SK-N-SH (cell line): ENCODE measurements at regions not wholly inside any gene's neighbourhood (a gene's known extent, or its start where the extent isn't known, plus 50 kb on each side); places are given as distances from the start of the nearest gene placed in this dataset.

Source experiments
- CTCF ChIA-PET: fragments of 300-600, 350-600 bp; formaldehyde crosslinking; extraction: SDS; loops from one replicate; lab custom pipeline; 2021; lab: Yijun Ruan, JAX
- POLR2A ChIA-PET: fragments of 350-600 bp; sonication (Branson Sonifier 250); formaldehyde crosslinking; extraction: SDS; loops from one replicate; lab custom pipeline; 2020; ENCODE audit warnings: antibody characterized with exemption, inconsistent platforms; lab: Yijun Ruan, JAX
- DNase-seq: peaks from one replicate; pipeline ENCODE4 v3.0.0; 2012
- H2AFZ ChIP-seq: fragments of 200-600 bp; sonication (generic); 2 replicates; pipeline ENCODE4 v1.8.1; 2016; ENCODE audit warnings: antibody characterized with exemption, mild to moderate bottlenecking, low read depth
- H3F3A ChIP-seq: fragments of 200-600 bp; sonication (generic); replicated peaks from 2 replicates; pipeline ENCODE3; 2016; ENCODE audit warnings: antibody characterized with exemption, mild to moderate bottlenecking; ENCODE audit not compliant: insufficient read depth
- H3K27ac ChIP-seq, 2 experiments: fragments of 200-500 bp in 1 of 2; fragments of 200-600 bp in 1 of 2; sonication (Bioruptor generic) in 1 of 2; sonication (generic), shearing (Covaris generic) in 1 of 2; 2 replicates each; pipeline versions ENCODE4 v1.5.1 to v1.6.1; 2014 to 2016; ENCODE audit warnings: low read depth in 2 of 2, inconsistent platforms in 1 of 2, low read length in 1 of 2, mild to moderate bottlenecking in 1 of 2, mixed read lengths in 1 of 2
- H3K27me3 ChIP-seq: fragments of 200-600 bp; sonication (generic), shearing (Covaris generic); 2 replicates; pipeline ENCODE4 v1.6.1; 2016; ENCODE audit warnings: mixed run types; ENCODE audit not compliant: insufficient read depth
- H3K36me3 ChIP-seq, 2 experiments: fragments of 200-500 bp in 1 of 2; fragments of 200-600 bp in 1 of 2; sonication (Bioruptor generic) in 1 of 2; sonication (generic) in 1 of 2; replicated peaks in 1 of 2; 2 replicates each; pipeline versions ENCODE3 to v1.5.1; 2014 to 2016; ENCODE audit warnings: low read length in 1 of 2, mild to moderate bottlenecking in 1 of 2; ENCODE audit not compliant: insufficient read depth in 2 of 2, control insufficient read depth in 1 of 2
- H3K4me1 ChIP-seq, 2 experiments: fragments of 200-500 bp in 1 of 2; fragments of 200-600 bp in 1 of 2; sonication (Bioruptor generic) in 1 of 2; sonication (generic), shearing (Covaris generic) in 1 of 2; 2 replicates each; pipeline versions ENCODE4 v1.5.1 to v1.6.1; 2014 to 2016; ENCODE audit warnings: low read depth in 1 of 2, low read length in 1 of 2, mixed run types in 1 of 2; ENCODE audit not compliant: insufficient read depth in 2 of 2, control insufficient read depth in 1 of 2
- H3K4me2 ChIP-seq: fragments of 200-600 bp; sonication (generic), shearing (Covaris generic); 2 replicates; pipeline ENCODE4 v1.6.1; 2017; ENCODE audit warnings: mixed run types
- H3K4me3 ChIP-seq, 2 experiments: fragments of 200-500 bp in 1 of 2; fragments of 200-600 bp in 1 of 2; sonication (Bioruptor generic) in 1 of 2; sonication (generic), shearing (Covaris generic) in 1 of 2; 2 replicates each; pipeline versions ENCODE4 v1.5.1 to v1.8.1; 2014 to 2016; ENCODE audit warnings: low read depth in 2 of 2, inconsistent platforms in 1 of 2, low read length in 1 of 2, mild to moderate bottlenecking in 1 of 2, mixed read lengths in 1 of 2, moderate library complexity in 1 of 2
- H3K79me2 ChIP-seq: fragments of 200-600 bp; sonication (generic); 2 replicates; pipeline ENCODE4 v1.8.1; 2017; ENCODE audit warnings: mild to moderate bottlenecking; ENCODE audit not compliant: insufficient read depth
- H3K9ac ChIP-seq: fragments of 200-600 bp; sonication (generic); 2 replicates; pipeline ENCODE4 v1.6.1; 2017; ENCODE audit warnings: mixed run types
- H3K9me2 ChIP-seq: fragments of 200-600 bp; sonication (generic); 2 replicates; pipeline ENCODE4 v1.6.1; 2017; ENCODE audit warnings: mixed run types
- H3K9me3 ChIP-seq: fragments of 200-600 bp; sonication (generic); 2 replicates; pipeline ENCODE4 v1.6.1; 2017; ENCODE audit warnings: mixed run types, mild to moderate bottlenecking, moderate library complexity
- H4K20me1 ChIP-seq: fragments of 200-600 bp; sonication (generic); 2 replicates; pipeline ENCODE4 v1.6.1; 2017; ENCODE audit warnings: mild to moderate bottlenecking, mixed run types; ENCODE audit not compliant: insufficient read depth
- ELF1 ChIP-seq: IDR thresholded peaks from 2 replicates; pipeline ENCODE4 v1.4.0; 2012
- EP300 ChIP-seq, 2 experiments: IDR thresholded peaks; 2 replicates each; pipeline versions ENCODE4 v1.4.0 to v1.6.1; 2012; ENCODE audit warnings: borderline replicate concordance in 1 of 2, low read depth in 1 of 2, low read length in 1 of 2
- FOXJ3 ChIP-seq: sonication (generic); formaldehyde crosslinking; IDR thresholded peaks from 2 replicates; pipeline ENCODE4 v1.5.1; 2020; ENCODE audit warnings: mild to moderate bottlenecking, missing genetic modification reagents
- FOXM1 ChIP-seq: IDR thresholded peaks from 2 replicates; pipeline ENCODE4 v1.4.0; 2012; ENCODE audit warnings: low read depth, mild to moderate bottlenecking
- GABPA ChIP-seq: IDR thresholded peaks from 2 replicates; pipeline ENCODE4 v1.4.0; 2012; ENCODE audit warnings: low read depth, mild to moderate bottlenecking
- GATA2 ChIP-seq: sonication (generic); formaldehyde crosslinking; IDR thresholded peaks from 2 replicates; pipeline ENCODE4 v1.5.0; 2020; ENCODE audit warnings: mild to moderate bottlenecking, missing genetic modification reagents
- JUND ChIP-seq: IDR thresholded peaks from 2 replicates; pipeline ENCODE4 v1.4.0; 2012
- MAX ChIP-seq: IDR thresholded peaks from 2 replicates; pipeline ENCODE4 v1.4.0; 2012; ENCODE audit warnings: low read depth
- MEF2A ChIP-seq: IDR thresholded peaks from 2 replicates; pipeline ENCODE4 v1.4.0; 2012; ENCODE audit warnings: low read depth, borderline replicate concordance
- NFIC ChIP-seq: IDR thresholded peaks from 2 replicates; pipeline ENCODE4 v1.4.0; 2012; ENCODE audit warnings: borderline replicate concordance
- POLR2AphosphoS5 ChIP-seq: IDR thresholded peaks from 2 replicates; pipeline ENCODE4 v1.6.1; 2012; ENCODE audit warnings: low read depth, low read length
- RAD21 ChIP-seq: IDR thresholded peaks from 2 replicates; pipeline ENCODE4 v1.6.1; 2012; ENCODE audit warnings: mild to moderate bottlenecking, low read length
- RCOR1 ChIP-seq: fragments of 150-350 bp; IDR thresholded peaks from 2 replicates; pipeline ENCODE4 v1.6.1; 2017; ENCODE audit warnings: antibody characterized with exemption, low read length
- REST ChIP-seq: IDR thresholded peaks from 2 replicates; pipeline ENCODE4 v1.6.1; 2012; ENCODE audit warnings: mild to moderate bottlenecking, low read depth, low read length, moderate library complexity
- RFX5 ChIP-seq: IDR thresholded peaks from 2 replicates; pipeline ENCODE4 v1.6.1; 2012; ENCODE audit warnings: mild to moderate bottlenecking, improper control_type of control experiment, low read length
- RXRA ChIP-seq: IDR thresholded peaks from 2 replicates; pipeline ENCODE4 v1.4.0; 2012; ENCODE audit warnings: low read depth, mild to moderate bottlenecking, borderline replicate concordance
- SIN3A ChIP-seq: IDR thresholded peaks from 2 replicates; pipeline ENCODE4 v1.6.1; 2012; ENCODE audit warnings: low read depth, mild to moderate bottlenecking, low read length, moderate library complexity, borderline replicate concordance
- TAF1 ChIP-seq: IDR thresholded peaks from 2 replicates; pipeline ENCODE4 v1.6.1; 2012; ENCODE audit warnings: low read depth, mild to moderate bottlenecking, low read length, moderate library complexity, borderline replicate concordance
- TCF12 ChIP-seq: IDR thresholded peaks from 2 replicates; pipeline ENCODE4 v1.4.0; 2012
- TEAD4 ChIP-seq: IDR thresholded peaks from 2 replicates; pipeline ENCODE4 v1.4.0; 2012; ENCODE audit warnings: mild to moderate bottlenecking, borderline replicate concordance; ENCODE audit not compliant: insufficient read depth
- YY1 ChIP-seq: IDR thresholded peaks from 2 replicates; pipeline ENCODE4 v1.4.0; 2012; ENCODE audit warnings: low read depth, mild to moderate bottlenecking
- WGBS: methylation state at CpG from one replicate; pipeline ENCODE4 v1.1.6; 2017; ENCODE audit warnings: low lambda C conversion rate; 5-methylcytosine and 5-hydroxymethylcytosine counted together
- TF ChIP-seq, protein P1 (sequence below): fragments of 200-600 bp; sonication (generic); IDR thresholded peaks from 2 replicates; pipeline ENCODE4 v1.6.1; 2017; ENCODE audit warnings: antibody characterized with exemption, mild to moderate bottlenecking, moderate library complexity
- TF ChIP-seq, protein P2 (sequence below): IDR thresholded peaks from 2 replicates; pipeline ENCODE4 v1.4.0; 2012; ENCODE audit warnings: low read depth, borderline replicate concordance
- TF ChIP-seq, protein P3 (sequence below): IDR thresholded peaks from 2 replicates; pipeline ENCODE4; 2012

DNA sequence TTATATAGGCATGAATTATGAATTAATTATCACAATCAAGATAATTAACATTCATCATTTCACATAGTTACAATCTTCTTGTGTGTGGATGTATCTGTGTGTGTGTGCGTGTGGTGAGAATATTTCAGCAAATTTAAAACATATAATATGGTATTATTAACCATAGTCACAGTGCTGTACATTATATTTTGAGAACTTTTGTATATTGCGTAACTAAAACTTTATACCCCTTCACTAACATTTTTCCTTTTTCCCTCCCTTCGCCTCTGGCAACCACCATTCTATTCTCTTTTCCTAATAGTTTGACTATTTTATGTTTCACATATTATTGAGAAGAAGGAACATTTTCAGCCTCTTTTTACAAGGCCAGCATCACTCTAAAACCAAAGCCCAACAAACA lies 176.8 kb downstream of the HTR1B start:
- H3K9me2 ChIP-seq = no peaks in the 10 kb centered on the region
- peaks cover 0 to 2% of the 10 kb centered on the region in 2 experiments; a peak in 2 of 4 replicates for H3K4me1 ChIP-seq
- no peak overlapping the region for H2AFZ ChIP-seq
- H3K36me3 ChIP-seq = no peaks in the 10 kb centered on the region
- H3K79me2 ChIP-seq = no peaks in the 10 kb centered on the region
- no peak overlapping the region for H3K4me3 ChIP-seq
- CTCF ChIA-PET = no interaction called here
- peaks cover 7% of the 10 kb centered on the region for H3F3A ChIP-seq
- H3K27ac ChIP-seq = no peak overlapping the region
- no peak overlapping the region for H3K4me2 ChIP-seq
- no peaks in the 10 kb centered on the region for H4K20me1 ChIP-seq
- POLR2A ChIA-PET = no interaction called here
- no peaks in the 10 kb centered on the region for H3K27me3 ChIP-seq
- no peaks in the 10 kb centered on the region for H3K9me3 ChIP-seq
- WGBS = 72% methylated on average over 3 of the region's 3 CpGs
- TF ChIP-seq YY1 (no peak), FOXM1 (no peak), ELF1 (no peak), RCOR1 (no peak), TAF1 (no peak), RXRA (no peak), TCF12 (no peak), GATA2 (no peak), TEAD4 (no peak), RFX5 (no peak), JUND (no peak), FOXJ3 (CRISPR knock-in tag) (no peak), RAD21 (no peak), MAX (no peak), GABPA (no peak), POLR2AphosphoS5 (no peak)
- TF ChIP-seq, protein P1, sequence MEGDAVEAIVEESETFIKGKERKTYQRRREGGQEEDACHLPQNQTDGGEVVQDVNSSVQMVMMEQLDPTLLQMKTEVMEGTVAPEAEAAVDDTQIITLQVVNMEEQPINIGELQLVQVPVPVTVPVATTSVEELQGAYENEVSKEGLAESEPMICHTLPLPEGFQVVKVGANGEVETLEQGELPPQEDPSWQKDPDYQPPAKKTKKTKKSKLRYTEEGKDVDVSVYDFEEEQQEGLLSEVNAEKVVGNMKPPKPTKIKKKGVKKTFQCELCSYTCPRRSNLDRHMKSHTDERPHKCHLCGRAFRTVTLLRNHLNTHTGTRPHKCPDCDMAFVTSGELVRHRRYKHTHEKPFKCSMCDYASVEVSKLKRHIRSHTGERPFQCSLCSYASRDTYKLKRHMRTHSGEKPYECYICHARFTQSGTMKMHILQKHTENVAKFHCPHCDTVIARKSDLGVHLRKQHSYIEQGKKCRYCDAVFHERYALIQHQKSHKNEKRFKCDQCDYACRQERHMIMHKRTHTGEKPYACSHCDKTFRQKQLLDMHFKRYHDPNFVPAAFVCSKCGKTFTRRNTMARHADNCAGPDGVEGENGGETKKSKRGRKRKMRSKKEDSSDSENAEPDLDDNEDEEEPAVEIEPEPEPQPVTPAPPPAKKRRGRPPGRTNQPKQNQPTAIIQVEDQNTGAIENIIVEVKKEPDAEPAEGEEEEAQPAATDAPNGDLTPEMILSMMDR = no peak
- TF ChIP-seq, protein P2, sequence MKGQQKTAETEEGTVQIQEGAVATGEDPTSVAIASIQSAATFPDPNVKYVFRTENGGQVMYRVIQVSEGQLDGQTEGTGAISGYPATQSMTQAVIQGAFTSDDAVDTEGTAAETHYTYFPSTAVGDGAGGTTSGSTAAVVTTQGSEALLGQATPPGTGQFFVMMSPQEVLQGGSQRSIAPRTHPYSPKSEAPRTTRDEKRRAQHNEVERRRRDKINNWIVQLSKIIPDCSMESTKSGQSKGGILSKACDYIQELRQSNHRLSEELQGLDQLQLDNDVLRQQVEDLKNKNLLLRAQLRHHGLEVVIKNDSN = no peak
- DNase-seq = no peak
- H3K9ac ChIP-seq = no peak overlapping the region

DNA sequence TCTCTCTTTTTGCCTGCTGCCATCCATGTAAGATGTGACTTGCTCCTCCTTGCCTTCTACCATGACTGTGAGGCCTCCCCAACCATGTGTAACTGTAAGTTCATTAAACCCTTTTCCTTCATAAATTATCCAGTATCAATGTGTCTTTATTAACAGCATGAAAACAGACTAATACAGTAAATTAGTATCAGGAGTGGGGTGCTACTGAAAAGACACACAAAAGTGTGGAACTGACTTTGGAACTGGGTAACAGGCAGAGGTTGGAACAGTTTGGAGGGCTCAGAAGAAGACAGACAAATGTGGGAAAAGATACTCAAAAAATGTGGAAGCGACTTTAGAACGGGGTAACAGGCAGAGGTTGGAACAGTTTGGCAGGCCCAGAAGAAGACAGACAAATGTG lies 189.4 kb downstream of the HTR1B start:
- no peaks in the 10 kb centered on the region for H3K9me2 ChIP-seq
- H3K4me3 ChIP-seq = no peak overlapping the region
- TF ChIP-seq EP300 (IDR thresholded peaks at IDR 0.05; ENCODE audit: borderline replicate concordance in 1 of 2, low read depth in 1 of 2, low read length in 1 of 2) (no peak), SIN3A (no peak), REST (no peak), MEF2A (no peak), NFIC (no peak), FOXM1 (no peak), FOXJ3 (CRISPR knock-in tag) (no peak)
- TF ChIP-seq, protein P3, sequence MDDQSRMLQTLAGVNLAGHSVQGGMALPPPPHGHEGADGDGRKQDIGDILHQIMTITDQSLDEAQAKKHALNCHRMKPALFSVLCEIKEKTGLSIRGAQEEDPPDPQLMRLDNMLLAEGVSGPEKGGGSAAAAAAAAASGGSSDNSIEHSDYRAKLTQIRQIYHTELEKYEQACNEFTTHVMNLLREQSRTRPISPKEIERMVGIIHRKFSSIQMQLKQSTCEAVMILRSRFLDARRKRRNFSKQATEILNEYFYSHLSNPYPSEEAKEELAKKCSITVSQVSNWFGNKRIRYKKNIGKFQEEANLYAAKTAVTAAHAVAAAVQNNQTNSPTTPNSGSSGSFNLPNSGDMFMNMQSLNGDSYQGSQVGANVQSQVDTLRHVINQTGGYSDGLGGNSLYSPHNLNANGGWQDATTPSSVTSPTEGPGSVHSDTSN = no peak
- TF ChIP-seq, all 33 proteins: peak for 0
- ChIA-PET CTCF (no interaction called here), POLR2A (no interaction called here)
- Histone ChIP-seq H3K9me3 (no peaks in the 10 kb centered on the region; the same call in 1 of the 2 replicates), H3K4me1 (no peaks in the 10 kb centered on the region), H3K79me2 (no peaks in the 10 kb centered on the region; the same call in 1 of the 2 replicates), H3K9ac (no peak overlapping the region), H3K36me3 (no peaks in the 10 kb centered on the region), H4K20me1 (no peaks in the 10 kb centered on the region), H3K4me2 (no peak overlapping the region), H3K27ac (no peak overlapping the region), H2AFZ (no peak overlapping the region), H3F3A (no peaks in the 10 kb centered on the region), H3K27me3 (no peaks in the 10 kb centered on the region)
- WGBS = 3% methylated on average over 2 of the region's 2 CpGs
- DNase-seq = no peak
